Colonic mucosa (tissue), 4 donors: ENCODE measurements at regions not wholly inside any gene's neighbourhood (a gene's known extent, or its start where the extent isn't known, plus 50 kb on each side); places are given as distances from the start of the nearest gene placed in this dataset.

Source experiments
- DNase-seq: peaks from one replicate; pipeline ENCODE4 v3.0.0-alpha.2; 2020
- H3K27ac ChIP-seq: fragments of 200-600 bp; one replicate; pipeline ENCODE4 v1.8.0; 2021
- H3K27me3 ChIP-seq: fragments of 200-600 bp; one replicate; pipeline ENCODE4 v1.8.0; 2021
- H3K36me3 ChIP-seq: fragments of 200-600 bp; one replicate; pipeline ENCODE4 v1.8.0; 2021
- H3K4me1 ChIP-seq: fragments of 200-600 bp; one replicate; pipeline ENCODE4 v1.8.0; 2021; ENCODE audit warnings: mild to moderate bottlenecking
- H3K4me3 ChIP-seq: fragments of 200-600 bp; one replicate; pipeline ENCODE4 v1.8.0; 2021
- H3K9ac ChIP-seq, 2 donors: one replicate each; pipeline ENCODE4 v1.7.0; 2013; ENCODE audit warnings: control low read depth in 2 of 2, low read depth in 2 of 2, low read length in 2 of 2
- H3K9me3 ChIP-seq: fragments of 200-600 bp; one replicate; pipeline ENCODE4 v1.8.0; 2021
- intact Hi-C: fragments of 100-400 bp; cut with DNase I; formaldehyde crosslinking; loops from one replicate; pipeline ENCODE4 v1.14.1; 2022
- TF ChIP-seq, protein P1 (sequence below): fragments of 200-600 bp; IDR thresholded peaks from one replicate; pipeline ENCODE4 v1.8.0; 2022; ENCODE audit warnings: antibody characterized with exemption, mild to moderate bottlenecking
- donor health status: healthy.
- donor health status: DM: no; HTN: no; CAD: no.
- donor health status: DM: no; HTN: no; CAD: no.

DNA sequence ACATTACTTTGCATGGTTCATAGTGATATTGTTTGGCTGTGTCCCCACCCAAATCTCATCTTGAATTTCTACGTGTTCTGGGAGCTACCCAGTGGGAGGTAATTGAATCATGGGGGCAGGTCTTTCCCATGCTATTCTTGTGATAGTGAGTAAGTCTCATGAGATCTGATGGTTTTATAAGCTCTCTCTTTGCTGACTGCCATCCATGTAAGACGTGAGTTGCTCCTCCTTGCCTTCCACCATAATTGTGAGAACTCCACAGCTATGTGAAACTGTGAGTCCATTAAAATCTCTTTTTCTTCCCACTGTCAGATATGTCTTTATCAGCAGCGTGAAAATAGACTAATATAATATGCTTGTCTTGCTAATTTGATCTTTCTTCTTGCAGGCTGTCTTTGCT is 200.4 kb upstream of the NOX3 start:
- no peaks in the 10 kb centered on the region for H3K27me3 ChIP-seq
- intact Hi-C loops: no loop called here
- no peak for DNase-seq

DNA sequence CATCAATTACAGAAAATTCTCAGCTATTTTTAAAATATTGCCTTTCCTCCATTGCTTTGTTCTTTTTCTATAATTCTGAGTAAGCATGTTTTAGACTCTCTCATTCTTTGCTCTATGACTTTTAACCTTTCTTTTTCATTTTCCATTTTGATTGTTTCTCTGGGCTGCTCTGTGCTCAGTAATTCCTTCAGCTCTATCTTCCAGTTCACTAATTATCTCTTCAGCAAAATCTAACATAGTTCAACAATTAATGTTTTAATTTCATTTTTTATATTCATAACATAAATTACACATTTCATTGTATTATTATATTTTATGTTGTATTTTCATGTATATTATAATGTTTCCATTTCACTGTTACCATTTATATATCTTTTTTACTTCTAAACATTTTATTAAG is 198.8 kb upstream of the NOX3 start:
- DNase-seq: no peak
- Histone ChIP-seq H3K4me1 (no peaks in the 10 kb centered on the region), H3K27ac (no peak overlapping the region), H3K36me3 (no peaks in the 10 kb centered on the region), H3K9me3 (no peaks in the 10 kb centered on the region), H3K4me3 (no peak overlapping the region), H3K9ac (no peak overlapping the region), H3K27me3 (no peaks in the 10 kb centered on the region)
- intact Hi-C loops: no loop called here
- TF ChIP-seq, protein P1, sequence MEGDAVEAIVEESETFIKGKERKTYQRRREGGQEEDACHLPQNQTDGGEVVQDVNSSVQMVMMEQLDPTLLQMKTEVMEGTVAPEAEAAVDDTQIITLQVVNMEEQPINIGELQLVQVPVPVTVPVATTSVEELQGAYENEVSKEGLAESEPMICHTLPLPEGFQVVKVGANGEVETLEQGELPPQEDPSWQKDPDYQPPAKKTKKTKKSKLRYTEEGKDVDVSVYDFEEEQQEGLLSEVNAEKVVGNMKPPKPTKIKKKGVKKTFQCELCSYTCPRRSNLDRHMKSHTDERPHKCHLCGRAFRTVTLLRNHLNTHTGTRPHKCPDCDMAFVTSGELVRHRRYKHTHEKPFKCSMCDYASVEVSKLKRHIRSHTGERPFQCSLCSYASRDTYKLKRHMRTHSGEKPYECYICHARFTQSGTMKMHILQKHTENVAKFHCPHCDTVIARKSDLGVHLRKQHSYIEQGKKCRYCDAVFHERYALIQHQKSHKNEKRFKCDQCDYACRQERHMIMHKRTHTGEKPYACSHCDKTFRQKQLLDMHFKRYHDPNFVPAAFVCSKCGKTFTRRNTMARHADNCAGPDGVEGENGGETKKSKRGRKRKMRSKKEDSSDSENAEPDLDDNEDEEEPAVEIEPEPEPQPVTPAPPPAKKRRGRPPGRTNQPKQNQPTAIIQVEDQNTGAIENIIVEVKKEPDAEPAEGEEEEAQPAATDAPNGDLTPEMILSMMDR: no peak

More for the DNA sequence above, 200.4 kb upstream of the NOX3 start:
- no peaks in the 10 kb centered on the region for H3K36me3 ChIP-seq
- TF ChIP-seq, protein P1: no peak
- no peaks in the 10 kb centered on the region for H3K4me1 ChIP-seq
- H3K27ac ChIP-seq: no peak overlapping the region
- no peak overlapping the region for H3K9ac ChIP-seq
- no peaks in the 10 kb centered on the region for H3K9me3 ChIP-seq
- H3K4me3 ChIP-seq: no peak overlapping the region

DNA sequence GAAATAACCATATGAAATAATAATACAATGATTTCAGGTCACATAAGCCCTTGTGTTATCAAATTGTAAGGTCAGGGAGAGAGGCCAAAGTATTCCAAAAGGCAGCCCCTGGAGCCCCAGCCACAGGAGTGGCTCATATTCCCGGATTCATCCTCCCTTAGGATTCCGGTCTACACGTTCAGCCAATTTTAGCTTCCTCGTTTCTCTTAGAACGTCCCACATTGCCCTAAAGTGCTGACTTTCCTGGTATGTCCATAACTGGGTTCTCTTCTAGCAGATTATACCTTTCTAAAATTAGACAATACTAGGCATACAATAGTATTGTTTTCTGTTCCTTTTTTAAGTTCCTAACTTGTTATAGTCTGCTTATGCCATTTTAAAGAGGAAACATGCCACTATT is 192.7 kb upstream of the NOX3 start:
- no peak overlapping the region for H3K4me3 ChIP-seq
- no peak overlapping the region for H3K27ac ChIP-seq
- no peaks in the 10 kb centered on the region for H3K36me3 ChIP-seq
- TF ChIP-seq, protein P1: no peak
- intact Hi-C loops: no loop called here
- H3K9me3 ChIP-seq: no peaks in the 10 kb centered on the region
- no peaks in the 10 kb centered on the region for H3K27me3 ChIP-seq
- no peaks in the 10 kb centered on the region for H3K4me1 ChIP-seq
- no peak for DNase-seq
- no peak overlapping the region for H3K9ac ChIP-seq

DNA sequence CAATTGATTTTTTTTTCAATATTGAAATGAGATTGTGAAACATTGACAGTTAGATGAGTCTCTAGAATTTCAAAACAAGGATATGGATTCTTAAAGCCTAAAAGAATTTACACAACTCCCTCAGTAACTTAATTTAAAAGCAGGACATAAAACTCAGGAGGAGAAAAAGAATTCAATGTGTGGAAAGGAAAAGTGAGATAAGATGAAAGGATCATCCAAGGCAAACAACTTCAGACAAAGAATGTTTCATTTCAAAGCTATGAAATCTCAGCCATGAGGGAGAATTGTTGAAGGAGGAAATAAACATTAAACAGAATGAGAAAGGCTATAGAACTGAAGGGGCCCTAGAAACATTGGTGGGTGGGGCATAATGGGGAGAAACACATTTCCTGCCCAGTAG is 191.7 kb upstream of the NOX3 start:
- Histone ChIP-seq H3K36me3 (no peaks in the 10 kb centered on the region), H3K27ac (no peak overlapping the region), H3K9me3 (no peaks in the 10 kb centered on the region), H3K4me1 (no peaks in the 10 kb centered on the region), H3K9ac (no peak overlapping the region), H3K27me3 (no peaks in the 10 kb centered on the region), H3K4me3 (no peak overlapping the region)
- intact Hi-C loops: no loop called here
- TF ChIP-seq, protein P1: no peak
- no peak for DNase-seq

DNA sequence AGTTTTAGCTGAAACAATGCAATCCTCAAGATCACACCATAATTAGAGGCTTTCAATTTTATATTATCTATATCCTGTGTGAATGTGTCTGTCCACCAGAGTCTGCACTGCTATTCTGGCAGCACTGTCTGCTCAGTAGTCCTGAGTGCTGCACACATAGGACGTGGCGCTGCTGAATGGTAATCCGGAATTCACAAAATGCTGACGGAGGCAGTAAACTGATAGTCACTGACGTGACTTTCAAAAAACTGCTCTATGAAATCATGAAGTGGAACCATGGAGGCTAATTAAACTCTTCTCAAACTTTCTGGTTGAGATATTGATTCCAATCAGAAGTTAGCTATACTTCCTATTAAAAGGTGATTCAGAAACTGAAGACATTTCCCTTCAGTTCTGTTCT is 190.8 kb upstream of the NOX3 start:
- no peak overlapping the region for H3K4me3 ChIP-seq
- H3K4me1 ChIP-seq: no peaks in the 10 kb centered on the region
- no peaks in the 10 kb centered on the region for H3K36me3 ChIP-seq
- no peaks in the 10 kb centered on the region for H3K9me3 ChIP-seq
- TF ChIP-seq, protein P1: no peak
- H3K9ac ChIP-seq: no peak overlapping the region
- no peak for DNase-seq
- intact Hi-C loops: no loop called here
- H3K27ac ChIP-seq: no peak overlapping the region
- no peaks in the 10 kb centered on the region for H3K27me3 ChIP-seq

DNA sequence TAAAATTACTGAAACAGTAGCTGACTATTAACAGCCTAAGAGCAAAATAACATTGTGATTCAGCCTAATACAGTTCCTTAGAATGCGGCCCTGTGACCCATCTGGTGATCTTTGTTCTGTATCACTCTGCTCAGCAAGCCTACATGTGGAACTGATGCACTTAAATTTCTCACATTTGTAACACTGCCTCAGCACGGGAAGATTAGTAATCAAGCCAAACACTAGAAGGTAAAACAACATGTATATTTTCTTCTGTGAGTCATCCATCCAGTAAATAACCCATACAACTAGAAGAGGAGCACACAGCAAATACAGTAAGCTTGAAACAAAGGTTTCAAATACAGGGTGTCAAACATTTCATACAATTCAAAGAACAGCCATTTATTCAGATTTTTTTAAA is 189.7 kb upstream of the NOX3 start:
- Histone ChIP-seq H3K4me3 (no peak overlapping the region), H3K9me3 (no peaks in the 10 kb centered on the region), H3K4me1 (no peaks in the 10 kb centered on the region), H3K27me3 (no peaks in the 10 kb centered on the region), H3K36me3 (no peaks in the 10 kb centered on the region), H3K9ac (no peak overlapping the region), H3K27ac (no peak overlapping the region)
- TF ChIP-seq, protein P1: no peak
- intact Hi-C loops: no loop called here
- no peak for DNase-seq
